HG03025 (cell line): ENCODE measurements at regions not wholly inside any gene's neighbourhood (a gene's known extent, or its start where the extent isn't known, plus 50 kb on each side); places are given as distances from the start of the nearest gene placed in this dataset.
"Not testable (repeated sequence)": the region's sequence is repeated elsewhere in the genome, so short reads cannot be mapped to it uniquely, and the experiment has no call there.

Experiments
- ATAC-seq: cut with Tn5 transposase; IDR thresholded peaks from one replicate; pipeline ENCODE4 v1.9.1; 2021; ENCODE audit warnings: mild to moderate bottlenecking, moderate library complexity; ENCODE audit not compliant: unreplicated experiment, low FRiP score

DNA sequence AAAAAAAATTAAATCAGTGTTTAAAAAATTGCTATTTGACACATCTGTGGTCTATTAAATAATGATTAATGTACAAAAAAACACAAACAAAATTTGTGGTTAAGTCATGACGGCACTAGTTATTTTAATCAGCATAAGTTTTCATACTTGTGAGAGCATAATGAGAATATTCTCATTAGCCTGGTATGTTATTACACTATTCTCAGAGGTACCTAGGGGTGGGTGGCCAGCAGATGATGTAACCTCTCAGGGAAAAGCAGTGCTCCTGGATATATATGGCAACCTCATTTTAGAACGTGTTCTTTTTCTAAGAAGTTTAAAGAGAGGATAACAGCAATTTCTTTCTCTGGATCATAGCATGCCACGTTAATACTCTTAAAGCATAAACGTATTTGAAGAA, 109.2 kb downstream of the GJA1 start:
- ATAC-seq = no peak

DNA sequence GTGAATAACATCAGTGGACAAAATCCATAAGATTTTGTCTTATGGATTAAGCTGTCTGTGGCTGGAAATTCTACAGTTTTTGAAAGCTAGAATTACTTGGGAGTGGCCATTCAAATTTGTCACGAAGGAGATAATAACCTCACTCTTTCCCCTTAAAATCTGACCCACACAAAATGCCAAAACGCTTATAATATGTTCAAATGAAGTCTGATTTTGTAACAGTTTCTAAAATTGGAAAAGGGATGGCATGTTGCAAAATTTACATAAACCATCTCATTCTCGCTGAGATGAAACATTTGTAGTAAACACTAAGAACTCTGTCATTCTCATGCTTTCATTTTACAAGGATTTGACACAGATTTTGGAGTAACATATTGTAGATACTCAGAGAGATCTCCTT, 112.7 kb downstream of the GJA1 start:
- ATAC-seq = no peak

DNA sequence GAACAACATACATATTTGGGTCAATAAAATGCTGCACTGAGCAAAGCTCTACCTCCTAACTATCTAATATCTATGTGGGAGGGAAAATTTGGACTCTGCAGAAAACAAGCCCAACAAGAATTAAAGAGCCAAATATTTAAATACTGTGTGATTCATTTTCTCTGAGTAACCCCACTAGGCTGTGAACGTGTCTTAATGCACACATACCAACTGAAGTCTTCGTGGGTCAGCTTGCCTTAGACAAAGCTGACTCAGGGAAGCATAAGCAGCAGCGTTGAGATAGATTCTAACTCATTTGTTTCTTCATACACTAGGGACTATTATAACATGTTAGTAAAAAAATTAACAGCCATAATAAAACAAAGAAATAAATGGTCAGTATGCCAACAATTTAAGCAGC, 114.3 kb downstream of the GJA1 start:
- ATAC-seq = no peak

DNA sequence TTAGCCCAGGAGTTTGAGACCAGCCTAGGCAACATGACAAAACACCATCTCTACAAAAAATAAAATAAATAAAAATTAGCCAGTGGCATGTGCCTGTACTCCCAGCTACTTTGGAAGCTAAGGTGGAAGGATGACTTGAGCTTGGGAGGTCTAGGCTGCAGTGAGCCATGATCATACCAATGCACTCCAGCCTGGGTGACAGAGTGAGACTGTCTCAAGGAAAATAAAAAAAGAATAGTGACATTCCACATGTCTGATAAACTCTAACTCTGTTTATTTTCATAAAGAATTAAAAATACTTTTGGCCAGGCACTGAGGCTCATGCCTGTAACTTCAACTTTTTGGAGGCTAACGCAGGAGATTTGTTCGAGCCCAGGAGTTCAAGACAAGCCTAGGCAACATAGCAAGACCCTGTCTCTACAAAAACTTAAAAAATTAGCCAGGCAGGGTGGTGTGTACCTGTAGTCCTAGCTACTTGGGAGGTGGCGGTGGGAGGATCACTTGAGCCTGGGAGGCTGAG, 115.1 kb downstream of the GJA1 start:
- no peak for ATAC-seq

DNA sequence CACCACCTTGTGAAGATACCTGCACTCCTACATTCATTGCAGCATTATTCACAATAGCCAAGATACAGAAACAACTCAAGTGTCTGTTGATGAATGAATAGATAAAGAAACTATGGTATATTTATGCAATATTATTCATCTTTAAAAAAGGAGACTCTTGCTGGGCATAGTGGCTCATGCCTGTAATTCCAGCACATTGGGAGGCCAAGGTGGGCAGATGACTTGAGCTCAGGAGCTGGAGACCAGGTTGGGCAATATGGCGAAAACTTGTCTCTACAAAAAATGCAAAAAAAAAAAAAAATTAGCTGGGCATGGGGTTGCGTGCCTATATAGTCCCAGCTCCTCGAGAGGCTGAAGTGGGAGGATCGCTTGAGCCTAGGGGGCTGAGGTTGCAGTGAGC, 119.8 kb downstream of the GJA1 start:
- no peak for ATAC-seq

DNA sequence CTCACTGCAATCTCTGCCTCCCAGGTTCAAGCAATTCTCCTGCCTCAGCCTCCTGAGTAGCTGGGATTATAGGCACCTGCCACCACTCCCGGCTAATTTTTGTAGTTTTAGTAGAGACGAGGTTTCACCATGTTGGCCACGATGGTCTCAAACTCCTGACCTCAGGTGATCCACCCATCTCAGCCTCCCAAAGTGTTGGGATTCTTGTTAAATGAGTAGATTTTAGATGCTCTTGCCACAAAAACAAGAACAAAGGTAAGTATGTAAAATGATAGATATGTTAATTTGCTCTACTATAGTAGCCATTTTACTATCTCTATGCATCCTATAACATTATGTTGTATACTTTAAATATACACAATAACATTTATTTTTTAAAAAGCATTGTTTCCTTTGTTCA, 120.7 kb downstream of the GJA1 start:
- ATAC-seq = not testable (repeated sequence)

DNA sequence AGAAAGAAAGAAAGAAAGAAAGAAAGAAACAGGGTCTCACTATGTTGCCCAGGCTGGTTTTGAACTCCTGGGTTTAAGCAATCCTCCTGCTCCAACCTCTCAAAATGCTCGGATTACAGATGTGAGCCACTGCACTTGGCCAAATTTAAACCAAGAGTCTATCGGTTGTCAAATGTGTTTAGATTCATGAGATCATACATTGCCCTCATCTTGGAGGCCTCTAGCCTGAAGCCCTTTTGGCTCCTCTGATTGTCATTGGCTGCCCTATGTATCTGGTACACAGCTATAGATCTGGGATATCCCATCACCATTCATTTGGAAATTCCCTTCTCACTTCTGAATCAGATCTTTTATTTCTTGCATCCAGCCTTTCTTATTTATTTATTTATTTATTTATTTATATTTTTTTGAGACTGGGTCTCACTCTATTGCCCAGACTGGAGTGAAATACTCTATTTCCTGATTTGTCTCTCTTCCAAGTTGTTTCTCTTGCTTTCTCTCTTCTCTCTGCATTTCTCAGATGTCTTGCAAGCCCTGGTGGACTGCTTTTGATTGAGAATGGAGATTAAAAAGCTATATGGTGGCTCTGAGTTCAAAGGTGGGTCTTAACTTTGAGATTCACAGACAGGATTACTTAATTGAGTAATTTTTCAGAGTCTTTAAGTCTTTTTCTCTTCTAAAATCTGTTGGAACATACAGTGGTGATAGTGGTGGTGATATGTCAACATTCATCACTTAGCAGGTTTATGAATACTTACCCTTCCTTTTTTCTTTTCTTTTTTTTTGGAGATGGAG, 121.9 kb downstream of the GJA1 start:
- no peak for ATAC-seq

DNA sequence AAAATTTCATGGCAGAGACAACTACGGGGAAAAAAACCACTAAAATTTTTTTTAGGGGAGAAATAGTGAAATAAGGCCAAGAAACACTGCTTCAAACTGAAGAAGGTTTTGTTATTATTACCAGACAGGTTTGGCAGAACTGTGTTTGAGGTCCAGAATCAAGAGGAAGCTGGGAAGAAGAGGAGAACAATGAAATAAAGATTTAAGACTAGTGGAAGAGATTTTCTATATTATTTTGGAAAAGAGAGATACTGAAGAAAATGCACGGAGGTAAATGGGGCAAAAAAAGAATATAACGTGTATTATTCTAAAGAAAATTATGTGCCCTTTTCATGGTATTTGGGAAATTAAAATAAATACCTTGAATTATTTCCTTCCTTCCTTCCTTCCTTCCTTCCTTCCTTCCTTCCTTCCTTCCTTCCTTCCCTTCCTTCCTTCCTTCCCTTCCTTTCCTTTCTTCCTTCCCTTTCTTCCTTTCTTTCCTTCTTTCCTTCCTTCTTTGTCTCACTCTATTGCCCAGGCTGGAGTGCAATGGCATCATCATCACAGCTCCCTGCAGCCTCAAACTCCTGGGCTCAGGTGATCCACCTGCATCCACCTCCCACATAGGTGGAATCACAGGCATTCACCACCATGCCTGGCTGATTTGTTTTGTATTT, 124.3 kb downstream of the GJA1 start:
- ATAC-seq = no peak

DNA sequence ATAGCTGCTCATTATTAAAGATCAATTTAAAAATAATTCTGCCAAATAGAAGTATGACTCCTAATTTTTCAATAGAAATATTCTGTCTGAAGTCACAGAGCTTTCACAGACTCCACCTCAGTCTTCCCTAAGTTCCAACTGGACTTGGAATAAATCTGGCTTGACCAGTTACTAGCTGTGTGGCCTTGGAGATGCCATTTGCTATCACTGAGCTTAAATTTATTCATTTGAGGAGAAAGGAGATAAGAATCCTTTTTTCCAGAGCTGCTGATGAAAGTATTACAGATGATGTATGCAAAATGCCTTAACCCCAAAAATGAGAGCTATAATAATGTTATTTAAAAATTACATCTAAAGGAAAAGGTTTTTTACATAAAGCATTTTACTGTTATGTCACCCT, 125.0 kb downstream of the GJA1 start:
- ATAC-seq = no peak

DNA sequence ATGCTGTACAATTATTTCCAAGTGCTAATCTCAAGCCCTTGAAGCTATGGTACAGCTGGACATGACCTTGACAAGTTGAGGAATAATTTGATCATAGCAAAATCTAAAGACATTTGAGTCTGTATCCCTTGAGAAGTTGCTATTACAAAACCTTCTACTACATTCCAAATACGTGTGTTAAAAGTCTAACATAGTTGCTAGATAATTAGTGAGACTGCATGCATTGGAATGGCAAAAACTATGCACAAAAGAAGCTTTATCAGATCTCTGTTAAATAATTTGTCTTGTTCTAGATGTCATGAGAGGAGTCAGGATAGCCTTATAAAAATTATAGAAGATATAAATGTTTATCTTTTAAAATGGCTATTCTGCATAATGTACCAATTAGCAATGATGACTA, 127.8 kb downstream of the GJA1 start:
- ATAC-seq = no peak

DNA sequence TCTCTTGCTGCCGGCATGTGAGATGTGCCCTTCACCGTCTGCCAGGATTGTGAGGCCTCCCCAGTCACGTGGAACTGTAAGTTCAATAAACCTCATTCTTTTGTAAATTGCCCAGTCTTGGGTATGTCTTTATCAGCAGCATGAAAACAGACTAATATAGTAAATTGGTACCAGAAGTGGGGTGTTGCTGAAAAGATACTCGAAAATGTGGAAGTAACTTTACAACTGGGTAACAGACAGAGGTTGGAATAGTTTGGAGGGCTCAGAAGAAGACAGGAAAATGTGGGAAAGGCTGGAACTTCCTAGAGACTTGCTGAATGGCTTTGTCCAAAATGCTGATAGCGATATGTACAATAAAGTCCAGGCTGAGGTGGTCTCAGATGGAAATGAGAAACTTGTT, 129.1 kb downstream of the GJA1 start:
- not testable (repeated sequence) for ATAC-seq

DNA sequence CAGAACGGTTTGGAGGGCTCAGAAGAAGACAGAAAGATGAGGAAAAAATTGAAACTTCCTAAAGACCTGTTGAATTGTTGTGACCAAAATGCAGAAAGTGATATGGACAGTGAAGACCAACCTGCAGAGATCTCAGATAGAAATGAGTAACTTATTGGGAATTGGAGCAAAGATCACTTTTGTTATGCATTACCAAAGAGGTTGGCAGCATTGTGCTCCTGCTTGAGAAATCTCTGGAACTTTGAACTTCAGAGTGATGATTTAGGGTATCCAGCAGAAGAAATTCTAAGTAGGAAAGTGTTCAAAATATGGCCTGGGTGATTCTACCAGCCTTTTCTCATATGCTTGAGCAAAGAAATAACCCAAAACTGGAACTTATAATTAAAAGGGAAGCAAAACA, 136.0 kb downstream of the GJA1 start:
- ATAC-seq = no peak

DNA sequence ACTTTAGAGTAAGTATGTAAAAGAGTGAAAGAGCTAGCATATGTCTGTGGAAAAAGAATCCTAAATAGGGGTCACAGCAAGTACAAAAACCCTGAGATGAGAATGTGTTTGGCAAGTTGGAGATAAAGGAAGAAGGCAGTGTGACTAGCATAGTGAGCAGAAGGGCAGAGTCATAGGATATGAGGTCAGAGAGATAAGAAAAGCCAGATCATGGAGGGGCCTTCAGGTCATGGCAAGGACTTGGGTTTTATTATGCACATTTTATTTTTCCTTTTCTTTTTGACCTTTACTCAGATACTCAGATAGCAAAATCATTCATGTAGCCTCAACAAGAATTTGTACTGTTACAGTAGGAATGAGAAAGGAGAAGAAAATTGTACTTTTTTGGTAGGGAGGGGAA, 138.0 kb downstream of the GJA1 start:
- no peak for ATAC-seq

DNA sequence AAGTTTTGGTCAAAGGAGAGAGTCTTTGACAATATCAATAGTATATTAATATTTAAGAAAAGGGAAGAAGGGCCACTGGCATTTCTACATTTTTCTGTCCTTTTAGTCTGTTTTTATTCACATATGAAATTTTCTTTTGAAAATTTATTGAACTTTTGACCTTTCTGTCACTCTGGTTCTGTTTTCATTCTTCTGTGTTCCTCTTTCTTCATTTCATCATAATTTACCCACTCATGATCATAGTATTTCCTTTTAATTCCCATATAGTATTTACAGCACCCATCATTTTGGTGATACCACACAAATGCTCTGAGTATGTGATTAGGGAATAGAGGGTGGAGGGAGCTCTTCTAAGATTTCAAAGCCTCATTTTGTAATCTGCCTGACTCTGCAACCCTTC, 142.8 kb downstream of the GJA1 start:
- no peak for ATAC-seq

DNA sequence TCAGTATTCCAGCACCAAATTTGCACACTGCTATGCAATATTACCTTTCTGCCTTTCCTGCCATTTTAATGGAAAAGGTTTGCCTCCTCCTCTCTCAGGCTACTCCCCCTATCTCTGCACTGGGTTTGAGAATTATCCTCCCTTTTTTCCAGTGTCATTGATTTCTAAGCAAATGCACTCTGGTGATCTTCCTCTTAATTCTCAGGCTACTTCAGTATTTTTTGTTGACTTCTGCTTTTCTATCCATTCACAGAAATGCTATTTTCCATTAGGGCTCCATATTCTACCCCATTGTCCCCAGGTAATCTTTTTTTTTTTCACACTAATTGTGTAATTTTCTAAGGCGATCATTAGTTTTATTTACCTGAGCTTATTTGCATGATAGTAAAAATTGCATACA, 144.0 kb downstream of the GJA1 start:
- no peak for ATAC-seq

DNA sequence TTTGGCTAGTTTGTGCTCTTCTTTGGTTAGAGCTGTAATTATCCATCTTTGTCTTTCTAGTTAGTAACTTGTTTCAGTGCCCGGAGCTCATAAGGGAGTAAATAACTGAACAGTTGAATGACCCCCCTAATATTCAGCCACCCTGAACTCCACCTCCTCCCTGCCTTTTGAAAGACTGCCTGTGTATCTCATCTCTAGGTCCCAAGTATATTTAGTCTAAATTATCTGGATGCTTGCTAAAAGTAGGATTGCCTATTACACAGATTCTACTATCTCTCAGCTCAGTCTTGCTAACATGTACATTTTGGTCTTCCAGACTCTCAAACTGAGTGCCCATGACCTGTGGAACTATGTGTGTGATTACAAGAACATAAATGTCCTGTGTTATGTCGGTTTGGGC, 145.9 kb downstream of the GJA1 start:
- ATAC-seq = no peak

DNA sequence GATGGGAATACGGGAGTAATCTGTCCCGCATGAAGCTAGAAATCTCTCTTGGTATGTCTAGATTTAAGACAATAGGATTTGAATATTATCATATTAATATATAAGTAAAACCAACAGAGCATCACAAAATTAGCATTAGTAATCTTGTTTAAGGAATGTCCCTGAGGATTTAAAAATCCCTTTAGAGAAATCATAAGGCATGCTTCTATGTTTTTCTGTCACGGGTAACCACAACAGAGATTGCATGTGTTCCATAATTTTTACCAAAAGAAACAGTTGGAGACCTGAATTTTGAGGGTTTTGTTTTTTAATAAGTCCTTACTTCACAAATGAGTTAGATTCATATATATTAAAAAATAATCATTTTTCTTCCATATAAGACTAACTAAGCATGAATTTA, 146.8 kb downstream of the GJA1 start:
- ATAC-seq = no peak

DNA sequence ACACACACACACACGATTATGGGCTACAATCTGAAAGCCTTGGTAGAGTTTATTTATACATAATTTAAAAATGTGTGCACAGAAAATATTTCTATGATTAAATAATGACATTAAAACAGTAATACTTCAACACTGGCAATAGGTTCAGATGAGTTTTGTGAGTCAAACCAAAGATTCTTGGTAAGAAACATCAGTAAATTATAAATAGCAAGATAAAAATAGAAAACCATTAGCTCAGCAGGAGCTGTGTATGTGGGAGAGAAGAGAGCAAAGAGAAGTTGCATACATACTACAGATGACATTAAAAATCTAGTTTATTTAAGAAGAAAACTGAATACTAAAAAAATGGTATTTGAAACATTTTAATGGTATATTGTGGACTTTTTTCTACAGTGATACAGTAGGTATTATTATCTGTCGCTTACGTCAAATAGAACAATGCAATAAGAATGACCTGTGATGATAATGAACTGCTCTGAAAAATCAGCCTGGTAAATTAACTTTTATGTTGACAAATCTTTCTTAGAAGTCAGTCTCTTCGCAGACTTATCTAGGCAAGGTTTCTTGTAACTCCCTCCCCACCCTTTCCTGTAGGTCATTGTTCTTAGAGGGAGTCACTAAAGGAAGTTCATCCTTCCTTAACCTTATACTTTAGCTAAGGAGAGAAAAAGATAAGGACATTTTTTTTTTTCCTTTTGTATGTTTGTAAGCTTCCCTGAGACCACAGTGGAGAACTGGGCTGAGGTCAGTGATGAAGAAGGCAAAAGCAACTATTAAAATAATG, 149.3 kb downstream of the GJA1 start:
- ATAC-seq = no peak

DNA sequence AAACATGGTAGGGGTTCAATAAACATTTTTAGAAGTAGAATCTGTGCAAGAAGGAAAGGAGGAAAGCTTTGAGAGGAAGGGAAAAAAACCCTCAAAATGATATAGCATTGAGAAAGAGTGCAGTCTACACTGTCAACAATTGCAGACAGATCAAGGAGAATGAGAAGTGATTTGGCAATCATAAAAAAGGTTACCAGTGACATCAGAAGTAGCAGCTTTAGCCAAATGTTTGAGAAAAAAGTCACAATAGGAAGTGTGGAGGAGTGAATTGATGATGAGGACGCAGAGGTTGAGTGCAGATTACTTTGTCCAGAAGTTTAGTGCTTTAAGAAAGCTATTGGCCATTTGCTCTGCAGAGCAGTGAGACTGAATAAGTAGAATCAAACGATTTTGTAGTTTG, 155.0 kb downstream of the GJA1 start:
- no peak for ATAC-seq

DNA sequence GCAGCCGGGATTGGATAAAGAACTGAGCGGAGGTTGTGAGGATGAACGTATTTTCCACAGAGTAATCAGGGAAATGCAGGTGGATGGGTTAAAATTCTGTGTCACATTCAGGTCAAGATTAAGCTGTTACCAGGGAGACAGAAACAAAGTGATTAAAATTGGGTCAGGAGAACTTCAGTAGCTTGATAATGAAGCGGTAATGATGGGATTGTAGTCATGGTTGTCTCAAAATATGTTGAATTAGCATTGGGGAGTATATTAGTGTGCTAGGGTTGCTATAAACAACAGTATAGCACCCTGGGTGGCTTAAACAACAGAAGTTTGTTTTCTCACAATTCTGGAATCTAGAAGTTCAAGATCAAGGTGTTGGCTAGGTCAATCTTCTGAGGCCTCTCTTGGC, 155.5 kb downstream of the GJA1 start:
- no peak for ATAC-seq

DNA sequence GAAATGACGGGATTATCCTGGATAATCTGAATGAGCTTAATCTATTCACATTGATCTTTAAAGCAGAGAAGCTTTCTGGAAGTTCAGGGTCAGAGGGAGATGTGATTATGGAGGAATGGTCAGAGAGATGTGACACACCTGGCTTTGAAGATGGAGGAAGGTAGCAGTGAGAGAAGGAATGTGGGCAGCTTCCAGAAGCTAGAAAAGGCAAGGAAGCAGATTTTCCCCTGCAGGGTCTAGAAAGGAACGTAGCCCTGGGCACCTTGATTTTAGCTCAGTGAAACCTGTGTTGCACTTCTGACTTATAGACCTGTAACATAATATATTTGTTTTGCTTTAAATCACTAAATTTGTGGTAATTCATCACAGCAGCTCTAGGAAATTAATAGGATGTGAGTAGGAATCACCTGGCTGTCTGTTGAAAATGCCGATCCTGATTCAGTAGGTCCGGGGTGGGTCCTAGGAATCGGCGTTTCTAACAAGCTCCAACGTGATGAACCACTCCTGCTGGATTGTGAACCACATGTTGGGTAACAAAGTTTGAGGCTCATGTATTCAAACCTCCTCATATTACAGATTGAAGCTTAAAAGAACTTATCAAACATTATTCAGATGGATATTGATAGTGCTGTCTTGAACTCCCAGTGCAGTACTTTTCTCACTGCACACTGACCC, 157.0 kb downstream of the GJA1 start:
- no peak for ATAC-seq
